PC-9 (cell line): ENCODE measurements at regions not wholly inside any gene's neighbourhood (a gene's known extent, or its start where the extent isn't known, plus 50 kb on each side); places are given as distances from the start of the nearest gene placed in this dataset.
A peak's percentile ranks its signal among the peaks of the same experiment; 100 is the strongest.
"Not testable (repeated sequence)": the region's sequence is repeated elsewhere in the genome, so short reads cannot be mapped to it uniquely, and the experiment has no call there.

Experiments
- BruUV-seq: library from RNA; stranded (reverse); fragments of 400-500 nt; replicated peaks from 2 replicates; lab custom pipeline; 2021; lab: Mats Ljungman, UMichigan
- CTCF ChIA-PET: fragments of 300-600 bp; sonication (Branson Sonifier 250); formaldehyde crosslinking; loops from one replicate; lab custom pipeline; 2022; ENCODE audit warnings: antibody characterized with exemption; lab: Charles Lee
- POLR2A ChIA-PET: fragments of 300-600 bp; sonication (Branson Sonifier 250); formaldehyde crosslinking; loops from one replicate; lab custom pipeline; 2022; ENCODE audit warnings: antibody characterized with exemption; ENCODE audit not compliant: unreplicated experiment; lab: Charles Lee
- DNase-seq, 2 experiments: peaks; one replicate each; pipeline versions ENCODE4 v3.0.0 to v3.0.0-alpha.2; 2015 to 2022; ENCODE audit warnings: mixed read lengths in 1 of 2
- H2AFZ ChIP-seq: fragments of 200-600 bp; sonication (generic); 2 replicates; pipeline ENCODE4 v1.8.1; 2017; ENCODE audit warnings: antibody characterized with exemption
- H3F3A ChIP-seq: fragments of 200-600 bp; sonication (generic); 2 replicates; pipeline ENCODE4 v1.8.1; 2017; ENCODE audit warnings: antibody characterized with exemption, mild to moderate bottlenecking, low read depth; ENCODE audit not compliant: insufficient read depth
- H3K27ac ChIP-seq: fragments of 200-600 bp; sonication (generic); 2 replicates; pipeline ENCODE4 v1.6.1; 2016; ENCODE audit warnings: mixed run types
- H3K27me3 ChIP-seq: fragments of 200-600 bp; sonication (generic); 2 replicates; pipeline ENCODE4 v1.6.1; 2016; ENCODE audit warnings: low read depth, mixed run types; ENCODE audit not compliant: insufficient read depth
- H3K36me3 ChIP-seq: fragments of 200-600 bp; sonication (generic); 2 replicates; pipeline ENCODE4 v1.6.1; 2016; ENCODE audit warnings: low read depth, mixed run types
- H3K4me1 ChIP-seq: fragments of 200-600 bp; sonication (generic); replicated peaks from 2 replicates; pipeline ENCODE4 v1.6.1; 2016; ENCODE audit warnings: mixed run types; ENCODE audit not compliant: insufficient read depth
- H3K4me2 ChIP-seq: fragments of 200-600 bp; sonication (generic); 2 replicates; pipeline ENCODE4 v1.6.1; 2017; ENCODE audit warnings: mixed run types
- H3K4me3 ChIP-seq: fragments of 200-600 bp; sonication (generic); 2 replicates; pipeline ENCODE4 v1.6.1; 2016; ENCODE audit warnings: mixed run types
- H3K79me2 ChIP-seq: fragments of 200-600 bp; sonication (generic); 2 replicates; pipeline ENCODE4 v1.6.1; 2017; ENCODE audit warnings: low read depth, mixed run types
- H3K9me2 ChIP-seq: fragments of 200-600 bp; sonication (generic); 2 replicates; pipeline ENCODE4 v1.8.1; 2017; ENCODE audit warnings: mild to moderate bottlenecking; ENCODE audit not compliant: insufficient read depth
- H3K9me3 ChIP-seq: fragments of 200-600 bp; sonication (generic); 2 replicates; pipeline ENCODE4 v1.8.1; 2016; ENCODE audit warnings: low read depth; ENCODE audit not compliant: insufficient read depth
- H4K20me1 ChIP-seq: fragments of 200-600 bp; sonication (generic); 2 replicates; pipeline ENCODE4 v1.8.1; 2017; ENCODE audit not compliant: insufficient read depth
- CTCF ChIP-seq: fragments of 200-600 bp; sonication (generic); conservative IDR thresholded peaks from 2 replicates; pipeline ENCODE4 v1.6.1; 2017; ENCODE audit warnings: mixed run types, antibody characterized with exemption, mild to moderate bottlenecking, moderate library complexity
- EZH2 ChIP-seq: fragments of 200-600 bp; sonication (generic); IDR thresholded peaks from 2 replicates; pipeline ENCODE4 v1.8.0; 2017; ENCODE audit warnings: antibody characterized with exemption, low read depth
- intact Hi-C: fragments of 100-400 bp; cut with micrococcal nuclease; formaldehyde crosslinking; loops from one replicate; pipeline ENCODE4 v1.10.0; 2022; ENCODE audit not compliant: unreplicated experiment

GRCh38 chr6:21792177-21792576 is 198.6 kb downstream of the SOX4 start:
- no peak overlapping the region for H3K4me2 ChIP-seq
- no peaks in the 10 kb centered on the region for H3K27me3 ChIP-seq
- no peak overlapping the region for H2AFZ ChIP-seq
- no peak overlapping the region for H3K4me3 ChIP-seq
- intact Hi-C loops: no loop called here
- ChIA-PET POLR2A (no interaction called here), CTCF (no interaction called here)
- H4K20me1 ChIP-seq: no peaks in the 10 kb centered on the region
- H3K9me3 ChIP-seq: no peaks in the 10 kb centered on the region
- BruUV-seq: no TSS peak
- H3F3A ChIP-seq: no peaks in the 10 kb centered on the region
- H3K4me1 ChIP-seq: no peaks in the 10 kb centered on the region
- TF ChIP-seq CTCF: no peak
- TF ChIP-seq EZH2: no peak
- no peak overlapping the region for H3K27ac ChIP-seq
- no peak for DNase-seq
- no peaks in the 10 kb centered on the region for H3K36me3 ChIP-seq
- H3K79me2 ChIP-seq: no peaks in the 10 kb centered on the region
- H3K9me2 ChIP-seq: no peaks in the 10 kb centered on the region

GRCh38 chr6:21796979-21797378 is 203.4 kb downstream of the SOX4 start:
- H3K79me2 ChIP-seq, H4K20me1 ChIP-seq, H3K36me3 ChIP-seq, H2AFZ ChIP-seq, H3K4me3 ChIP-seq, H3K9me2 ChIP-seq, BruUV-seq, H3K9me3 ChIP-seq, CTCF ChIA-PET, intact Hi-C loops, H3K27ac ChIP-seq, DNase-seq, POLR2A ChIA-PET, H3F3A ChIP-seq, H3K4me2 ChIP-seq, H3K27me3 ChIP-seq: not testable (repeated sequence)
- H3K4me1 ChIP-seq: peaks cover 22% of the 10 kb centered on the region

GRCh38 chr6:21798468-21798867 is 204.9 kb downstream of the SOX4 start:
- Histone ChIP-seq H3K4me3 (no peak overlapping the region), H3K9me2 (no peaks in the 10 kb centered on the region), H4K20me1 (no peaks in the 10 kb centered on the region), H3K9me3 (no peaks in the 10 kb centered on the region), H2AFZ (no peak overlapping the region), H3K36me3 (no peaks in the 10 kb centered on the region), H3K27me3 (no peaks in the 10 kb centered on the region), H3F3A (no peaks in the 10 kb centered on the region), H3K4me1 (peaks cover 23% of the 10 kb centered on the region), H3K79me2 (no peaks in the 10 kb centered on the region), H3K4me2 (no peak overlapping the region), H3K27ac (no peak overlapping the region)
- no peak for DNase-seq
- TF ChIP-seq CTCF (no peak), EZH2 (no peak)
- CTCF ChIA-PET: interaction anchor here (0.6 kb wide), 1 partner anchor 643 kb away, joined by 7 read pairs; no protein-coding TSS in a partner anchor
- BruUV-seq: no TSS peak
- intact Hi-C loops: no loop called here
- POLR2A ChIA-PET: no interaction called here

GRCh38 chr6:21800330-21800729 is 206.8 kb downstream of the SOX4 start:
- BruUV-seq: no TSS peak
- Histone ChIP-seq H3K36me3 (no peaks in the 10 kb centered on the region), H3K9me2 (no peaks in the 10 kb centered on the region), H3K9me3 (no peaks in the 10 kb centered on the region), H2AFZ (no peak overlapping the region), H3K79me2 (no peaks in the 10 kb centered on the region), H3K4me1 (peaks cover 23% of the 10 kb centered on the region), H4K20me1 (no peaks in the 10 kb centered on the region), H3K4me2 (peak overlapping the region; percentile 70), H3K27ac (peak overlapping the region; percentile 60), H3K4me3 (no peak overlapping the region), H3K27me3 (no peaks in the 10 kb centered on the region), H3F3A (no peaks in the 10 kb centered on the region)
- no peak for DNase-seq
- TF ChIP-seq EZH2: no peak
- TF ChIP-seq CTCF: no peak
- ChIA-PET CTCF (no interaction called here), POLR2A (interaction anchor here (0.9 kb wide), 1 partner anchor 149 kb away, joined by 8 read pairs; no protein-coding TSS in a partner anchor)
- intact Hi-C loops: loop anchor here (5.0 to 10.0 kb wide), 3 partner anchors 68 to 208 kb away; partner anchors contain the start of gene SOX4
